K562 (cell line): ENCODE measurements at regions not wholly inside any gene's neighbourhood (a gene's known extent, or its start where the extent isn't known, plus 50 kb on each side); places are given as distances from the start of the nearest gene placed in this dataset.

Source experiments
- ATAC-seq: fragments of 200-7000 bp; cut with Tn5 transposase; 3 replicates; pipeline ENCODE4 v1.9.1; 2020; ENCODE audit warnings: moderate library complexity
- BruUV-seq: library from RNA; stranded (reverse); fragments of 400-500 nt; replicated peaks from 2 replicates; lab custom pipeline; 2021; lab: Mats Ljungman, UMichigan
- CTCF ChIA-PET: fragments of 300-600 bp; formaldehyde crosslinking; extraction: SDS; loops from one replicate; lab custom pipeline; 2021; ENCODE audit warnings: low intra/inter-chr PET ratio; lab: Yijun Ruan, JAX
- POLR2A ChIA-PET: fragments of 300-600, 350-650 bp; sonication (Branson Sonifier 250); formaldehyde crosslinking; extraction: SDS; loops from one replicate; lab custom pipeline; 2021; ENCODE audit warnings: antibody characterized with exemption, inconsistent platforms; lab: Yijun Ruan, JAX
- DNase-seq, 4 experiments: peaks; one replicate each; pipeline versions ENCODE4 v3.0.0 to v3.0.0-alpha.2; 2011 to 2018; ENCODE audit warnings: low spot score in 3 of 4, mixed read lengths in 3 of 4; ENCODE audit errors: extremely low read depth in 1 of 4
- FAIRE-seq: peaks from 2 replicates; lab custom pipeline; 2011; peaks lifted over from hg19 to GRCh38; lab: Jason Lieb, UNC
- H2AFZ ChIP-seq: 2 replicates; pipeline ENCODE4 v1.6.0; 2011; ENCODE audit warnings: low read depth, low read length, control low read depth, inconsistent platforms
- H3K27ac ChIP-seq: fragments of 200-600 bp; 3 replicates; pipeline ENCODE4 v1.8.0; 2011; ENCODE audit warnings: low read depth, mild to moderate bottlenecking, control low read depth, inconsistent platforms, low read length, moderate library complexity, mixed read lengths; ENCODE audit errors: extremely low read depth
- H3K27me3 ChIP-seq, 2 experiments: fragments of 300-600 bp in 1 of 2; 2 replicates in 1 of 2; 3 replicates in 1 of 2; pipeline versions ENCODE4 v1.6.0 to v1.8.0; 2011; ENCODE audit warnings: inconsistent platforms in 2 of 2, low read length in 2 of 2, mild to moderate bottlenecking in 1 of 2, mixed read lengths in 1 of 2, moderate library complexity in 1 of 2; ENCODE audit not compliant: control insufficient read depth in 2 of 2, insufficient read depth in 2 of 2
- H3K36me3 ChIP-seq: fragments of 300-600 bp; 3 replicates; pipeline ENCODE4 v1.8.0; 2011; ENCODE audit warnings: mild to moderate bottlenecking, low read length, inconsistent platforms; ENCODE audit not compliant: control insufficient read depth, insufficient read depth
- H3K4me1 ChIP-seq, 2 experiments: fragments of 200-600 bp in 1 of 2; replicated peaks in 1 of 2; 2 replicates in 1 of 2; 3 replicates in 1 of 2; pipeline versions ENCODE4 v1.5.1 to v1.8.0; 2011; ENCODE audit warnings: inconsistent platforms in 2 of 2, low read length in 2 of 2, mild to moderate bottlenecking in 1 of 2, mixed read lengths in 1 of 2, moderate library complexity in 1 of 2; ENCODE audit not compliant: control insufficient read depth in 2 of 2, insufficient read depth in 2 of 2
- H3K4me2 ChIP-seq: 2 replicates; pipeline ENCODE4 v1.6.1; 2011; ENCODE audit warnings: low read length, control low read depth, inconsistent platforms, mixed read lengths; ENCODE audit not compliant: insufficient read depth
- H3K4me3 ChIP-seq: fragments of 200-600 bp; sonication (generic), shearing (Covaris generic); 2 replicates; pipeline ENCODE4 v1.5.1; 2016; ENCODE audit warnings: control low read depth, inconsistent platforms
- H3K79me2 ChIP-seq: fragments of 200-600 bp; 3 replicates; pipeline ENCODE4 v1.8.0; 2011; ENCODE audit warnings: low read length, inconsistent platforms; ENCODE audit not compliant: control insufficient read depth, insufficient read depth
- H3K9ac ChIP-seq, 2 experiments: 2 replicates each; pipeline versions ENCODE4 v1.6.0 to v1.6.1; 2011; ENCODE audit warnings: low read depth in 2 of 2, low read length in 2 of 2, control low read depth in 1 of 2, inconsistent platforms in 1 of 2, mild to moderate bottlenecking in 1 of 2, mixed read lengths in 1 of 2; ENCODE audit not compliant: insufficient read depth in 1 of 2
- H3K9me1 ChIP-seq: one replicate; pipeline ENCODE4 v1.6.0; 2011; ENCODE audit warnings: inconsistent platforms, mild to moderate bottlenecking, low read length, moderate library complexity; ENCODE audit not compliant: control insufficient read depth, insufficient read depth
- H3K9me3 ChIP-seq: replicated peaks from 2 replicates; pipeline ENCODE4 v1.5.1; 2011; ENCODE audit warnings: low read depth, low read length, inconsistent platforms; ENCODE audit not compliant: control insufficient read depth, insufficient read depth
- H4K20me1 ChIP-seq: replicated peaks from 2 replicates; pipeline ENCODE4 v1.6.1; 2011; ENCODE audit warnings: low read length, inconsistent platforms, mixed read lengths; ENCODE audit not compliant: control insufficient read depth, insufficient read depth
- ARID1B ChIP-seq: fragments of 450-650 bp; IDR thresholded peaks from 2 replicates; pipeline ENCODE4 v1.6.1; 2016; ENCODE audit warnings: antibody characterized with exemption, mild to moderate bottlenecking, inconsistent platforms
- CCNT2 ChIP-seq: IDR thresholded peaks from 2 replicates; pipeline ENCODE4 v1.6.1; 2011; ENCODE audit warnings: borderline replicate concordance, low read depth, mild to moderate bottlenecking, moderate library complexity, mixed read lengths, low read length; ENCODE audit not compliant: insufficient read length; ENCODE audit errors: extremely low read depth
- CLOCK ChIP-seq: fragments of 250-450 bp; sonication (Bioruptor Pico); IDR thresholded peaks from 2 replicates; pipeline ENCODE4 v1.4.0; 2020; ENCODE audit warnings: mild to moderate bottlenecking, moderate library complexity, borderline replicate concordance
- DDX20 ChIP-seq: fragments of 450-650 bp; IDR thresholded peaks from 2 replicates; pipeline ENCODE4 v1.6.1; 2016; ENCODE audit warnings: missing genetic modification characterization, low read depth, mild to moderate bottlenecking, missing compliant biosample characterization, moderate library complexity
- ELF2 ChIP-seq: fragments of 250-450 bp; sonication (Bioruptor Pico); IDR thresholded peaks from 2 replicates; pipeline ENCODE4 v1.5.0; 2021; ENCODE audit warnings: mild to moderate bottlenecking
- MAX ChIP-seq: sonication (generic); formaldehyde crosslinking; IDR thresholded peaks from 2 replicates; pipeline ENCODE4 v1.9.0; 2022; ENCODE audit warnings: mild to moderate bottlenecking, missing genetic modification reagents
- MIER1 ChIP-seq: fragments of 450-650 bp; IDR thresholded peaks from 2 replicates; pipeline ENCODE4 v1.6.1; 2016; ENCODE audit warnings: antibody characterized with exemption, mild to moderate bottlenecking, low read depth
- MTF1 ChIP-seq: fragments of 250-450 bp; sonication (Bioruptor Pico); IDR thresholded peaks from 2 replicates; pipeline ENCODE4 v1.9.0; 2021; ENCODE audit warnings: moderate library complexity, mild to moderate bottlenecking, inconsistent platforms, borderline replicate concordance
- NR0B1 ChIP-seq: fragments of 450-650 bp; IDR thresholded peaks from one replicate; pipeline ENCODE4 v1.6.1; 2018; ENCODE audit warnings: mild to moderate bottlenecking, moderate library complexity; ENCODE audit not compliant: partially characterized antibody
- PCBP2 ChIP-seq: fragments of 200-400 bp; formaldehyde crosslinking; IDR thresholded peaks from 2 replicates; pipeline ENCODE4 v1.6.1; 2018; ENCODE audit warnings: low read length, low read depth, mild to moderate bottlenecking, moderate library complexity; ENCODE audit not compliant: poor library complexity, severe bottlenecking
- RBM34 ChIP-seq: fragments of 200-400 bp; formaldehyde crosslinking; IDR thresholded peaks from 2 replicates; pipeline ENCODE4 v1.6.1; 2018; ENCODE audit warnings: low read length, borderline replicate concordance; ENCODE audit not compliant: insufficient read depth
- SIRT6 ChIP-seq: IDR thresholded peaks from one replicate; pipeline ENCODE4 v1.6.1; 2012; ENCODE audit warnings: low read depth, mild to moderate bottlenecking, control low read depth, inconsistent platforms, low read length, moderate library complexity
- SMAD1 ChIP-seq: fragments of 150-350 bp; IDR thresholded peaks from 2 replicates; pipeline ENCODE4 v1.6.1; 2014; ENCODE audit warnings: low read length, low read depth; ENCODE audit not compliant: partially characterized antibody
- SMARCC2 ChIP-seq: fragments of 450-650 bp; IDR thresholded peaks from 2 replicates; pipeline ENCODE4 v1.6.1; 2017; ENCODE audit warnings: antibody characterized with exemption, moderate library complexity, mild to moderate bottlenecking, low read depth
- SRSF9 ChIP-seq: fragments of 200-400 bp; formaldehyde crosslinking; IDR thresholded peaks from 2 replicates; pipeline ENCODE4 v1.6.1; 2017; ENCODE audit warnings: low read depth, low read length, borderline replicate concordance
- TEAD2 ChIP-seq: fragments of 450-650 bp; IDR thresholded peaks from 2 replicates; pipeline ENCODE4 v1.6.1; 2016; ENCODE audit warnings: missing genetic modification characterization, control low read depth, missing compliant biosample characterization
- WHSC1 ChIP-seq: IDR thresholded peaks from one replicate; pipeline ENCODE4 v1.6.1; 2012; ENCODE audit warnings: low read length, control low read depth, inconsistent platforms
- ZFX ChIP-seq: sonication (generic); formaldehyde crosslinking; IDR thresholded peaks from 2 replicates; pipeline ENCODE4 v1.8.0; 2022; ENCODE audit warnings: mild to moderate bottlenecking, missing genetic modification reagents, moderate library complexity
- ZNF347 ChIP-seq: fragments of 450-650 bp; formaldehyde crosslinking; IDR thresholded peaks from 2 replicates; pipeline ENCODE4 v1.4.0; 2020; ENCODE audit warnings: low read depth, mild to moderate bottlenecking, moderate library complexity
- WGBS: fragments of 100-300 bp; shearing (Covaris generic); methylation state at CpG from one replicate; pipeline ENCODE4 v1.1.6; 2016; ENCODE audit warnings: low coverage, mixed read lengths; ENCODE audit not compliant: insufficient coverage; ENCODE audit errors: missing lambda C conversion rate; 5-methylcytosine and 5-hydroxymethylcytosine counted together
- in situ Hi-C: fragments of 300-500 bp; cut with MboI; formaldehyde crosslinking; loops from 4 replicates; pipeline ENCODE4 v1.15.0; 2018; ENCODE audit warnings: inconsistent platforms, mixed read lengths
- intact Hi-C: fragments of 100-400 bp; cut with micrococcal nuclease; formaldehyde crosslinking; loops from 2 replicates; pipeline ENCODE4 v1.14.2; 2022

- Histone ChIP-seq H3K36me3 (no peaks in the 10 kb centered on the region), H3K79me2 (no peaks in the 10 kb centered on the region), H3K9me3 (peaks cover 2% of the 10 kb centered on the region; the same call in 1 of the 2 replicates), H2AFZ (no peak overlapping the region), H3K4me1 (no peaks in the 10 kb centered on the region), H3K9ac (no peak overlapping the region), H4K20me1 (no peaks in the 10 kb centered on the region), H3K27me3 (peaks cover 4 to 18% of the 10 kb centered on the region in 2 experiments), H3K27ac (no peak overlapping the region), H3K4me3 (no peak overlapping the region), H3K9me1 (no peaks in the 10 kb centered on the region), H3K4me2 (no peak overlapping the region)
- CTCF ChIA-PET, result no interaction called here
- 7% methylated on average over 3 of the region's 3 CpGs for WGBS
- DNase-seq, result no peak
- TF ChIP-seq ZFX (CRISPR knock-in tag) (no peak), PCBP2 (no peak), TEAD2 (tag) (no peak), DDX20 (tag) (no peak), RBM34 (no peak), MIER1 (no peak), ZNF347 (CRISPR knock-in tag) (no peak), ELF2 (CRISPR knock-in tag) (no peak), ARID1B (no peak), CCNT2 (no peak), SMAD1 (no peak), SMARCC2 (no peak), WHSC1 (no peak), CLOCK (CRISPR knock-in tag) (no peak), MTF1 (CRISPR knock-in tag) (no peak), MAX (CRISPR knock-in tag) (no peak), NR0B1 (no peak), SRSF9 (no peak), SIRT6 (no peak)
- BruUV-seq, result no TSS peak
- POLR2A ChIA-PET, result no interaction called here
- intact Hi-C loops, result no loop called here
- in situ Hi-C loops, result no loop called here
- FAIRE-seq, result no peak
- ATAC-seq, result no peak
Observed at GRCh38 chr6:3601570-3601969, 144.7 kb upstream of the SLC22A23 start.
